Stimulated activated CD8-positive, alpha-beta memory T cell treated with anti-CD3 and anti-CD28 coated beads, Interleukin-4, amount 100 ng/mL, for 4 hours (primary cell): ENCODE measurements at regions not wholly inside any gene's neighbourhood (a gene's known extent, or its start where the extent isn't known, plus 50 kb on each side); places are given as distances from the start of the nearest gene placed in this dataset.

ENCODE experiments used
- DNase-seq, 2 donors: peaks; one replicate each; pipeline ENCODE4 v3.0.0-alpha.2; 2020; ENCODE audit warnings: low read depth in 2 of 2, low spot score in 1 of 2

- no peak for DNase-seq
Measured at GRCh38 chr1:25061261-25061995, 131.4 kb upstream of the RUNX3 start.

GRCh38 chr1:25057188-25057587 is 127.1 kb upstream of the RUNX3 start:
- DNase-seq: no peak

- no peak for DNase-seq
Measured at GRCh38 chr1:25056536-25056935, 126.5 kb upstream of the RUNX3 start.

- no peak for DNase-seq
Measured at GRCh38 chr1:25055961-25056360, 125.9 kb upstream of the RUNX3 start.

GRCh38 chr1:25055324-25055780 is 125.3 kb upstream of the RUNX3 start:
- DNase-seq: no peak

- DNase-seq: no peak
Measured at GRCh38 chr1:25054526-25055323, 124.6 kb upstream of the RUNX3 start.

- no peak for DNase-seq
Measured at GRCh38 chr1:25053576-25054250, 123.6 kb upstream of the RUNX3 start.

GRCh38 chr1:25051906-25052305 is 121.8 kb upstream of the RUNX3 start:
- no peak for DNase-seq

- DNase-seq: no peak
Measured at GRCh38 chr1:25051504-25051903, 121.4 kb upstream of the RUNX3 start.

- no peak for DNase-seq
Measured at GRCh38 chr1:25050165-25050564, 120.1 kb upstream of the RUNX3 start.

- DNase-seq: no peak
Measured at GRCh38 chr1:25049190-25049589, 119.1 kb upstream of the RUNX3 start.

- no peak for DNase-seq
Measured at GRCh38 chr1:25048728-25049127, 118.7 kb upstream of the RUNX3 start.

- DNase-seq: no peak
Measured at GRCh38 chr1:25047506-25048240, 117.6 kb upstream of the RUNX3 start.

GRCh38 chr1:25046194-25046532 is 116.1 kb upstream of the RUNX3 start:
- DNase-seq: no peak

- no peak for DNase-seq
Measured at GRCh38 chr1:25045480-25046193, 115.6 kb upstream of the RUNX3 start.

GRCh38 chr1:25043228-25043580 is 113.1 kb upstream of the RUNX3 start:
- DNase-seq: no peak

- no peak for DNase-seq
Measured at GRCh38 chr1:25042331-25043227, 112.5 kb upstream of the RUNX3 start.

GRCh38 chr1:25041916-25042315 is 111.8 kb upstream of the RUNX3 start:
- no peak for DNase-seq

GRCh38 chr1:25040122-25040685 is 110.1 kb upstream of the RUNX3 start:
- no peak for DNase-seq
